Fibroblast of lung (primary cell): ENCODE measurements at regions not wholly inside any gene's neighbourhood (a gene's known extent, or its start where the extent isn't known, plus 50 kb on each side); places are given as distances from the start of the nearest gene placed in this dataset.

Experiments used
- DNase-seq, 2 donors: peaks; one replicate each; pipeline versions ENCODE4 v3.0.0 to v3.0.0-alpha.2; 2010; ENCODE audit warnings: low read depth in 2 of 2
- H2AFZ ChIP-seq: 2 replicates; pipeline ENCODE4 v1.5.1; 2012; ENCODE audit warnings: low read length, control low read depth, inconsistent platforms
- H3K27ac ChIP-seq: 2 replicates; pipeline ENCODE4 v1.5.1; 2011; ENCODE audit warnings: low read length, control low read depth; ENCODE audit not compliant: insufficient read depth
- H3K27me3 ChIP-seq: 2 replicates; pipeline ENCODE4 v1.5.1; 2011; ENCODE audit warnings: mild to moderate bottlenecking, low read length; ENCODE audit not compliant: control insufficient read depth, insufficient read depth
- H3K36me3 ChIP-seq: 2 replicates; pipeline ENCODE4 v1.5.1; 2011; ENCODE audit warnings: low read length; ENCODE audit not compliant: control insufficient read depth, insufficient read depth
- H3K4me1 ChIP-seq: 2 replicates; pipeline ENCODE4 v1.5.1; 2011; ENCODE audit warnings: low read length; ENCODE audit not compliant: control insufficient read depth, insufficient read depth; ENCODE audit errors: extremely low read depth
- H3K4me2 ChIP-seq: 2 replicates; pipeline ENCODE4 v1.5.1; 2011; ENCODE audit warnings: low read length, control low read depth; ENCODE audit not compliant: insufficient read depth; ENCODE audit errors: extremely low read depth
- H3K4me3 ChIP-seq, 4 experiments: fragments of 200-600 bp in 1 of 4; sonication (generic) in 1 of 4; replicated peaks in 1 of 4; 2 replicates each; pipeline ENCODE4 v1.5.1; 2011 to 2016; ENCODE audit warnings: low read length in 4 of 4, low read depth in 3 of 4, mild to moderate bottlenecking in 3 of 4, control low read depth in 2 of 4, inconsistent platforms in 1 of 4, mixed read lengths in 1 of 4; ENCODE audit not compliant: insufficient read depth in 1 of 4; ENCODE audit errors: control extremely low read depth in 1 of 4
- H3K79me2 ChIP-seq: 2 replicates; pipeline ENCODE4 v1.5.1; 2012; ENCODE audit warnings: mild to moderate bottlenecking, low read length, inconsistent platforms; ENCODE audit not compliant: control insufficient read depth, insufficient read depth
- H3K9ac ChIP-seq: 2 replicates; pipeline ENCODE4 v1.5.1; 2011; ENCODE audit warnings: mild to moderate bottlenecking, low read length, control low read depth; ENCODE audit not compliant: insufficient read depth
- H3K9me3 ChIP-seq: 2 replicates; pipeline ENCODE4 v1.5.1; 2012; ENCODE audit warnings: low read depth, low read length; ENCODE audit not compliant: control insufficient read depth, insufficient read depth
- H4K20me1 ChIP-seq: 2 replicates; pipeline ENCODE4 v1.5.1; 2011; ENCODE audit warnings: low read length; ENCODE audit not compliant: control insufficient read depth, insufficient read depth; ENCODE audit errors: extremely low read depth
- CTCF ChIP-seq, 2 donors: IDR thresholded peaks in 1 of 2; conservative IDR thresholded peaks in 1 of 2; 1 replicate in 1 of 2; 2 replicates in 1 of 2; pipeline ENCODE4 v1.5.1; 2011 to 2012; ENCODE audit warnings: low read length in 2 of 2, control low read depth in 1 of 2, inconsistent platforms in 1 of 2, low read depth in 1 of 2, mild to moderate bottlenecking in 1 of 2
- EZH2 ChIP-seq: IDR thresholded peaks from 2 replicates; pipeline ENCODE4 v1.5.1; 2012; ENCODE audit warnings: low read length, control low read depth, mild to moderate bottlenecking; ENCODE audit errors: missing control alignments

DNA sequence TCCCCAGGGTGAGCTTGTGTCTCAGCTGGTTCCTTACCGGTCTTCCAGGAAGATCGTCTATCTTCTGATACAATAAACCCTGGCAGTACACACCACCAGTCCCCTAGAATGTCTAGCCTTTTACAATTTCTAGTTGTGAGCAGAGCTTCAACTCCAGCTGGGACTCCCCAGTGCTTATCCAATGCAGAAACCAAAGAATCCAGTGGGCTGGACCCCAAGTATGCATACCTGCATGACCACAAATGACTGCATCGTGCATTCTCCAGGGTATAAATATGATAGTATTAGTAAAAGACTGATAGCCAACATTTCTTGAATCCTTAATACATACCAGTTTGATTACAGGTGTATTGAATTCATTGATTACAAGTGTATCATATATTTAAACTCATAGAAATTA is 176.0 kb downstream of the SATB1 start:
- Histone ChIP-seq H3K36me3 (no peaks in the 10 kb centered on the region), H3K27me3 (no peaks in the 10 kb centered on the region), H2AFZ (no peak overlapping the region), H3K79me2 (no peaks in the 10 kb centered on the region), H3K4me3 (no peak overlapping the region), H3K9ac (no peak overlapping the region), H3K4me2 (no peak overlapping the region), H3K27ac (no peak overlapping the region), H3K9me3 (no peaks in the 10 kb centered on the region), H3K4me1 (no peaks in the 10 kb centered on the region), H4K20me1 (no peaks in the 10 kb centered on the region)
- no peak for TF ChIP-seq CTCF (conservative IDR thresholded peaks at IDR 0.05 in 1 of 2, IDR thresholded peaks at IDR 0.05 in 1 of 2; ENCODE audit: low read depth in 1 of 2, low read length in 2 of 2)
- TF ChIP-seq EZH2, result no peak
- DNase-seq, result peak in 1 of 2 donors; percentile 74

- TF ChIP-seq EZH2 (no peak), CTCF (conservative IDR thresholded peaks at IDR 0.05 in 1 of 2, IDR thresholded peaks at IDR 0.05 in 1 of 2; ENCODE audit: low read depth in 1 of 2, low read length in 2 of 2) (no peak)
- Histone ChIP-seq H3K9ac (no peak overlapping the region), H3K9me3 (no peaks in the 10 kb centered on the region), H3K4me2 (no peak overlapping the region), H3K27ac (no peak overlapping the region), H3K4me3 (no peak overlapping the region), H3K4me1 (no peaks in the 10 kb centered on the region), H3K27me3 (no peaks in the 10 kb centered on the region), H3K79me2 (no peaks in the 10 kb centered on the region), H4K20me1 (no peaks in the 10 kb centered on the region), H3K36me3 (no peaks in the 10 kb centered on the region), H2AFZ (no peak overlapping the region)
- no peak for DNase-seq
These were observed 177.3 kb downstream of the SATB1 start for GRCh38 chr3:18247776-18248310.

DNA sequence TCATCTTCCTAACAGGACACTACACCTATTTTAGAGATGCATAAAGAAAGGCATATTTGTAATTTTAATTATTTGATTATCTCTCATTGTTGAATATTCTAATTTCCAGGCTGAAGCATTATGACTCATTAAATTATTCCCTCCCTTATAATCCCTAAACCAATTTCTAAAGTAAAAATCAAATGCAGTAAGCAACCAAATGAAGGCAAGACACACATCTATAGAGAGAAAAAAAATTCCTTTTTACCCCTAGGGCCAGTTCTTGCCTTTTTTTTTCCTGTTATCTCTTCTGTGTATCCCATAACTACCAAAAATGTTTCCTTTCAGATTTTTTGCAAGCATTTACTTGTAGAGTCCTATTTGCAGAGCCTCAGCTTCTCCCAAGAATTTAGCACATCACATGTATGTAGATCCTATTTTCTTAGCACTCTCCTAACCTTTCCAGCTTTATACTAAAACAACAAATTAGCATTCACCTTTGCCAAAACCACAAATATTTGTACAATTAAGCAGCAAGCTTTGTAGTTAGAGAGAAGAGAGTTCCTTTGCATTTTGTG is 177.9 kb downstream of the SATB1 start:
- H3K79me2 ChIP-seq, result no peaks in the 10 kb centered on the region
- no peak overlapping the region for H3K4me3 ChIP-seq
- H3K9me3 ChIP-seq, result no peaks in the 10 kb centered on the region
- H3K27ac ChIP-seq, result no peak overlapping the region
- H3K4me2 ChIP-seq, result no peak overlapping the region
- H3K4me1 ChIP-seq, result no peaks in the 10 kb centered on the region
- no peak overlapping the region for H2AFZ ChIP-seq
- TF ChIP-seq CTCF (conservative IDR thresholded peaks at IDR 0.05 in 1 of 2, IDR thresholded peaks at IDR 0.05 in 1 of 2; ENCODE audit: low read depth in 1 of 2, low read length in 2 of 2) (no peak), EZH2 (no peak)
- no peaks in the 10 kb centered on the region for H3K36me3 ChIP-seq
- H3K9ac ChIP-seq, result no peak overlapping the region
- no peaks in the 10 kb centered on the region for H4K20me1 ChIP-seq
- H3K27me3 ChIP-seq, result no peaks in the 10 kb centered on the region
- DNase-seq, result peak in 1 of 2 donors; percentile 24
